ENCODE measurements at regions not wholly inside any gene's neighbourhood (a gene's known extent, or its start where the extent isn't known, plus 50 kb on each side); places are given as distances from the start of the nearest gene placed in this dataset.

GRCh38 chr7:15086862-15087261 lies 184.3 kb upstream of the DGKB start:
- Mint-ChIP-seq H3K4me3 (no peak overlapping the region), H3K4me1 (no peaks in the 10 kb centered on the region), H3K27ac (no peak overlapping the region), H3K27me3 (no peaks in the 10 kb centered on the region), H3K9me3 (ENCODE audit: insufficient read depth) (peaks cover 5% of the 10 kb centered on the region)
- no peaks in the 10 kb centered on the region for H3K4me1 ChIP-seq (ENCODE audit: control insufficient read depth in 2 of 2, insufficient read depth in 2 of 2, low read length in 2 of 2)
- no peak overlapping the region for H3K27ac ChIP-seq (ENCODE audit: low read length in 2 of 2)
- ATAC-seq (ENCODE audit: low read depth), result no peak
- no peak for DNase-seq
- 80% methylated on average over 1 of the region's 2 CpGs for WGBS (ENCODE audit: insufficient coverage)
- no peak overlapping the region for H3K4me3 ChIP-seq (ENCODE audit: control extremely low read depth in 1 of 5, extremely low read depth in 1 of 5, insufficient read depth in 1 of 5, low read depth in 2 of 5, low read length in 4 of 5)
- no peaks in the 10 kb centered on the region for H3K9me3 ChIP-seq (ENCODE audit: control extremely low read depth in 1 of 3, control insufficient read depth in 2 of 3, insufficient read depth in 1 of 3, low read length in 2 of 3)
- ChIA-PET POLR2A (no interaction called here), CTCF (no interaction called here)
- H3K27me3 ChIP-seq (replicated peaks in 1 of 4; ENCODE audit: control extremely low read depth in 1 of 4, control insufficient read depth in 3 of 4, insufficient read depth in 4 of 4, low read length in 3 of 4), result no peaks in the 10 kb centered on the region
- no peak overlapping the region for H3K9ac ChIP-seq (ENCODE audit: low read length)
- no peak overlapping the region for H2AFZ ChIP-seq (ENCODE audit: insufficient read depth, low read depth, low read length, poor library complexity, severe bottlenecking)
- H4K20me1 ChIP-seq (ENCODE audit: control insufficient read depth, insufficient read depth, low read length, poor library complexity, severe bottlenecking), result no peaks in the 10 kb centered on the region
- no peak for TF ChIP-seq CTCF (IDR thresholded peaks at IDR 0.05)
- TF ChIP-seq EZH2 (IDR thresholded peaks at IDR 0.05; ENCODE audit: borderline replicate concordance, insufficient read depth, low read depth, low read length, poor library complexity, severe bottlenecking), result no peak
- no peaks in the 10 kb centered on the region for H3K79me2 ChIP-seq (ENCODE audit: control insufficient read depth, insufficient read depth, low read length)
- intact Hi-C loops (cut with micrococcal nuclease), result no loop called here
- H3K4me2 ChIP-seq (replicated peaks; ENCODE audit: low read depth, low read length, poor library complexity, severe bottlenecking), result no peak overlapping the region
- H3K36me3 ChIP-seq (replicated peaks in 1 of 2; ENCODE audit: control extremely low read depth in 1 of 2, control insufficient read depth in 1 of 2, extremely low read depth in 1 of 2, insufficient read depth in 2 of 2, low read length in 1 of 2), result no peaks in the 10 kb centered on the region

- no peaks in the 10 kb centered on the region for H3K4me1 ChIP-seq (ENCODE audit: control insufficient read depth in 2 of 2, insufficient read depth in 2 of 2, low read length in 2 of 2)
- H3K79me2 ChIP-seq (ENCODE audit: control insufficient read depth, insufficient read depth, low read length), result no peaks in the 10 kb centered on the region
- Mint-ChIP-seq H3K9me3 (ENCODE audit: insufficient read depth) (peaks cover 5% of the 10 kb centered on the region), H3K27me3 (no peaks in the 10 kb centered on the region), H3K4me3 (no peak overlapping the region), H3K4me1 (no peaks in the 10 kb centered on the region), H3K27ac (no peak overlapping the region)
- no peak overlapping the region for H2AFZ ChIP-seq (ENCODE audit: insufficient read depth, low read depth, low read length, poor library complexity, severe bottlenecking)
- TF ChIP-seq CTCF (IDR thresholded peaks at IDR 0.05) (no peak), EZH2 (IDR thresholded peaks at IDR 0.05; ENCODE audit: borderline replicate concordance, insufficient read depth, low read depth, low read length, poor library complexity, severe bottlenecking) (no peak)
- ChIA-PET CTCF (no interaction called here), POLR2A (no interaction called here)
- no peak overlapping the region for H3K4me3 ChIP-seq (ENCODE audit: control extremely low read depth in 1 of 5, extremely low read depth in 1 of 5, insufficient read depth in 1 of 5, low read depth in 2 of 5, low read length in 4 of 5)
- WGBS (ENCODE audit: insufficient coverage), result 93% methylated on average over 3 of the region's 3 CpGs
- no peak overlapping the region for H3K4me2 ChIP-seq (replicated peaks; ENCODE audit: low read depth, low read length, poor library complexity, severe bottlenecking)
- intact Hi-C loops (cut with micrococcal nuclease), result no loop called here
- no peaks in the 10 kb centered on the region for H3K36me3 ChIP-seq (replicated peaks in 1 of 2; ENCODE audit: control extremely low read depth in 1 of 2, control insufficient read depth in 1 of 2, extremely low read depth in 1 of 2, insufficient read depth in 2 of 2, low read length in 1 of 2)
- H3K27me3 ChIP-seq (replicated peaks in 1 of 4; ENCODE audit: control extremely low read depth in 1 of 4, control insufficient read depth in 3 of 4, insufficient read depth in 4 of 4, low read length in 3 of 4), result no peaks in the 10 kb centered on the region
- H3K9me3 ChIP-seq (ENCODE audit: control extremely low read depth in 1 of 3, control insufficient read depth in 2 of 3, insufficient read depth in 1 of 3, low read length in 2 of 3), result no peaks in the 10 kb centered on the region
- no peak overlapping the region for H3K27ac ChIP-seq (ENCODE audit: low read length in 2 of 2)
- ATAC-seq (ENCODE audit: low read depth) (no peak), DNase-seq (no peak)
- no peak overlapping the region for H3K9ac ChIP-seq (ENCODE audit: low read length)
- H4K20me1 ChIP-seq (ENCODE audit: control insufficient read depth, insufficient read depth, low read length, poor library complexity, severe bottlenecking), result no peaks in the 10 kb centered on the region
Observed at GRCh38 chr7:15086131-15086611, 183.6 kb upstream of the DGKB start.

Data from B cell (primary cell).